GM23338 (cell line): ENCODE measurements at regions not wholly inside any gene's neighbourhood (a gene's known extent, or its start where the extent isn't known, plus 50 kb on each side); places are given as distances from the start of the nearest gene placed in this dataset.

ENCODE experiments used
- JUNB ChIP-seq: IDR thresholded peaks from one replicate; pipeline ENCODE4 v1.6.1; 2016; ENCODE audit warnings: antibody characterized with exemption; ENCODE audit not compliant: unreplicated experiment
- ZNF331 ChIP-seq: fragments of 250-450 bp; sonication (Bioruptor Pico); IDR thresholded peaks from 2 replicates; pipeline ENCODE4 v1.5.0; 2020; ENCODE audit warnings: low read depth, mild to moderate bottlenecking, moderate library complexity
- TF ChIP-seq, protein P1 (sequence below): fragments of 250-450 bp; sonication (Bioruptor Pico); IDR thresholded peaks from 2 replicates; pipeline ENCODE4 v1.5.0; 2020; ENCODE audit warnings: mild to moderate bottlenecking, moderate library complexity
- TF ChIP-seq, protein P2 (sequence below): IDR thresholded peaks from 2 replicates; pipeline ENCODE4 v1.6.1; 2016; ENCODE audit warnings: antibody characterized with exemption
- TF ChIP-seq, protein P3 (sequence below): IDR thresholded peaks from one replicate; pipeline ENCODE4 v1.6.1; 2018; ENCODE audit warnings: antibody characterized with exemption; ENCODE audit not compliant: unreplicated experiment

DNA sequence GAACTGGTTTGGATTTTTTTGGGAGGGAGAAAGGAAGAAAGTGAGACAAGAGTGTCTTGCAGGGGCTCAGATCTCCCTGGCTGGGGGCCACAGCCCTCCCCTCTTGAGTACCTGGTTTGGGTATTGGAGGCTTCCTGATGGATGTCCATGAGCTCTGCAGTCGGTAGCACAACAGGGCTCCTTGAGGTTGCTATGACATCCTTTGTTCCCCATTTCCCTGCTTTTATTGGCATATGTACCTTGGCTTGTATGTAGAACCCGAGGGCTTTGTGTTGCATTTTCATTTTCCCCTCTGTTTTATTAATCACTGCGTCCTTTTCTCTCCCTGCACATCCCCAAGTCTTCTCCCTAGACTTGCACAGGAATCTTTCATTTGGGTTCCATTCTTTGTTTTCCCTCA, 355.5 kb upstream of the TSHZ2 start (continued):
- TF ChIP-seq, protein P1, sequence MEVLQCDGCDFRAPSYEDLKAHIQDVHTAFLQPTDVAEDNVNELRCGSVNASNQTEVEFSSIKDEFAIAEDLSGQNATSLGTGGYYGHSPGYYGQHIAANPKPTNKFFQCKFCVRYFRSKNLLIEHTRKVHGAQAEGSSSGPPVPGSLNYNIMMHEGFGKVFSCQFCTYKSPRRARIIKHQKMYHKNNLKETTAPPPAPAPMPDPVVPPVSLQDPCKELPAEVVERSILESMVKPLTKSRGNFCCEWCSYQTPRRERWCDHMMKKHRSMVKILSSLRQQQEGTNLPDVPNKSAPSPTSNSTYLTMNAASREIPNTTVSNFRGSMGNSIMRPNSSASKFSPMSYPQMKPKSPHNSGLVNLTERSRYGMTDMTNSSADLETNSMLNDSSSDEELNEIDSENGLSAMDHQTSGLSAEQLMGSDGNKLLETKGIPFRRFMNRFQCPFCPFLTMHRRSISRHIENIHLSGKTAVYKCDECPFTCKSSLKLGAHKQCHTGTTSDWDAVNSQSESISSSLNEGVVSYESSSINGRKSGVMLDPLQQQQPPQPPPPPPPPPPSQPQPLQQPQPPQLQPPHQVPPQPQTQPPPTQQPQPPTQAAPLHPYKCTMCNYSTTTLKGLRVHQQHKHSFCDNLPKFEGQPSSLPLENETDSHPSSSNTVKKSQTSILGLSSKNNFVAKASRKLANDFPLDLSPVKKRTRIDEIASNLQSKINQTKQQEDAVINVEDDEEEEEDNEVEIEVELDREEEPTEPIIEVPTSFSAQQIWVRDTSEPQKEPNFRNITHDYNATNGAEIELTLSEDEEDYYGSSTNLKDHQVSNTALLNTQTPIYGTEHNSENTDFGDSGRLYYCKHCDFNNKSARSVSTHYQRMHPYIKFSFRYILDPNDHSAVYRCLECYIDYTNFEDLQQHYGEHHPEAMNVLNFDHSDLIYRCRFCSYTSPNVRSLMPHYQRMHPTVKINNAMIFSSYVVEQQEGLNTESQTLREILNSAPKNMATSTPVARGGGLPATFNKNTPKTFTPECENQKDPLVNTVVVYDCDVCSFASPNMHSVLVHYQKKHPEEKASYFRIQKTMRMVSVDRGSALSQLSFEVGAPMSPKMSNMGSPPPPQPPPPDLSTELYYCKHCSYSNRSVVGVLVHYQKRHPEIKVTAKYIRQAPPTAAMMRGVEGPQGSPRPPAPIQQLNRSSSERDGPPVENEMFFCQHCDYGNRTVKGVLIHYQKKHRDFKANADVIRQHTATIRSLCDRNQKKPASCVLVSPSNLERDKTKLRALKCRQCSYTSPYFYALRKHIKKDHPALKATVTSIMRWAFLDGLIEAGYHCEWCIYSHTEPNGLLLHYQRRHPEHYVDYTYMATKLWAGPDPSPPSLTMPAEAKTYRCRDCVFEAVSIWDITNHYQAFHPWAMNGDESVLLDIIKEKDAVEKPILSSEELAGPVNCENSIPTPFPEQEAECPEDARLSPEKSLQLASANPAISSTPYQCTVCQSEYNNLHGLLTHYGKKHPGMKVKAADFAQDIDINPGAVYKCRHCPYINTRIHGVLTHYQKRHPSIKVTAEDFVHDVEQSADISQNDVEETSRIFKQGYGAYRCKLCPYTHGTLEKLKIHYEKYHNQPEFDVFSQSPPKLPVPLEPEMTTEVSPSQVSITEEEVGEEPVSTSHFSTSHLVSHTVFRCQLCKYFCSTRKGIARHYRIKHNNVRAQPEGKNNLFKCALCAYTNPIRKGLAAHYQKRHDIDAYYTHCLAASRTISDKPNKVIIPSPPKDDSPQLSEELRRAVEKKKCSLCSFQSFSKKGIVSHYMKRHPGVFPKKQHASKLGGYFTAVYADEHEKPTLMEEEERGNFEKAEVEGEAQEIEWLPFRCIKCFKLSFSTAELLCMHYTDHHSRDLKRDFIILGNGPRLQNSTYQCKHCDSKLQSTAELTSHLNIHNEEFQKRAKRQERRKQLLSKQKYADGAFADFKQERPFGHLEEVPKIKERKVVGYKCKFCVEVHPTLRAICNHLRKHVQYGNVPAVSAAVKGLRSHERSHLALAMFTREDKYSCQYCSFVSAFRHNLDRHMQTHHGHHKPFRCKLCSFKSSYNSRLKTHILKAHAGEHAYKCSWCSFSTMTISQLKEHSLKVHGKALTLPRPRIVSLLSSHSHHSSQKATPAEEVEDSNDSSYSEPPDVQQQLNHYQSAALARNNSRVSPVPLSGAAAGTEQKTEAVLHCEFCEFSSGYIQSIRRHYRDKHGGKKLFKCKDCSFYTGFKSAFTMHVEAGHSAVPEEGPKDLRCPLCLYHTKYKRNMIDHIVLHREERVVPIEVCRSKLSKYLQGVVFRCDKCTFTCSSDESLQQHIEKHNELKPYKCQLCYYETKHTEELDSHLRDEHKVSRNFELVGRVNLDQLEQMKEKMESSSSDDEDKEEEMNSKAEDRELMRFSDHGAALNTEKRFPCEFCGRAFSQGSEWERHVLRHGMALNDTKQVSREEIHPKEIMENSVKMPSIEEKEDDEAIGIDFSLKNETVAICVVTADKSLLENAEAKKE: no peak
- TF ChIP-seq JUNB (no peak), ZNF331 (no peak)
- TF ChIP-seq, protein P2, sequence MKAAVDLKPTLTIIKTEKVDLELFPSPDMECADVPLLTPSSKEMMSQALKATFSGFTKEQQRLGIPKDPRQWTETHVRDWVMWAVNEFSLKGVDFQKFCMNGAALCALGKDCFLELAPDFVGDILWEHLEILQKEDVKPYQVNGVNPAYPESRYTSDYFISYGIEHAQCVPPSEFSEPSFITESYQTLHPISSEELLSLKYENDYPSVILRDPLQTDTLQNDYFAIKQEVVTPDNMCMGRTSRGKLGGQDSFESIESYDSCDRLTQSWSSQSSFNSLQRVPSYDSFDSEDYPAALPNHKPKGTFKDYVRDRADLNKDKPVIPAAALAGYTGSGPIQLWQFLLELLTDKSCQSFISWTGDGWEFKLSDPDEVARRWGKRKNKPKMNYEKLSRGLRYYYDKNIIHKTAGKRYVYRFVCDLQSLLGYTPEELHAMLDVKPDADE: no peak
- TF ChIP-seq, protein P3, sequence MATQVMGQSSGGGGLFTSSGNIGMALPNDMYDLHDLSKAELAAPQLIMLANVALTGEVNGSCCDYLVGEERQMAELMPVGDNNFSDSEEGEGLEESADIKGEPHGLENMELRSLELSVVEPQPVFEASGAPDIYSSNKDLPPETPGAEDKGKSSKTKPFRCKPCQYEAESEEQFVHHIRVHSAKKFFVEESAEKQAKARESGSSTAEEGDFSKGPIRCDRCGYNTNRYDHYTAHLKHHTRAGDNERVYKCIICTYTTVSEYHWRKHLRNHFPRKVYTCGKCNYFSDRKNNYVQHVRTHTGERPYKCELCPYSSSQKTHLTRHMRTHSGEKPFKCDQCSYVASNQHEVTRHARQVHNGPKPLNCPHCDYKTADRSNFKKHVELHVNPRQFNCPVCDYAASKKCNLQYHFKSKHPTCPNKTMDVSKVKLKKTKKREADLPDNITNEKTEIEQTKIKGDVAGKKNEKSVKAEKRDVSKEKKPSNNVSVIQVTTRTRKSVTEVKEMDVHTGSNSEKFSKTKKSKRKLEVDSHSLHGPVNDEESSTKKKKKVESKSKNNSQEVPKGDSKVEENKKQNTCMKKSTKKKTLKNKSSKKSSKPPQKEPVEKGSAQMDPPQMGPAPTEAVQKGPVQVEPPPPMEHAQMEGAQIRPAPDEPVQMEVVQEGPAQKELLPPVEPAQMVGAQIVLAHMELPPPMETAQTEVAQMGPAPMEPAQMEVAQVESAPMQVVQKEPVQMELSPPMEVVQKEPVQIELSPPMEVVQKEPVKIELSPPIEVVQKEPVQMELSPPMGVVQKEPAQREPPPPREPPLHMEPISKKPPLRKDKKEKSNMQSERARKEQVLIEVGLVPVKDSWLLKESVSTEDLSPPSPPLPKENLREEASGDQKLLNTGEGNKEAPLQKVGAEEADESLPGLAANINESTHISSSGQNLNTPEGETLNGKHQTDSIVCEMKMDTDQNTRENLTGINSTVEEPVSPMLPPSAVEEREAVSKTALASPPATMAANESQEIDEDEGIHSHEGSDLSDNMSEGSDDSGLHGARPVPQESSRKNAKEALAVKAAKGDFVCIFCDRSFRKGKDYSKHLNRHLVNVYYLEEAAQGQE: no peak
